Tibial artery (tissue), 4 donors: ENCODE measurements at regions not wholly inside any gene's neighbourhood (a gene's known extent, or its start where the extent isn't known, plus 50 kb on each side); places are given as distances from the start of the nearest gene placed in this dataset.

Experiments used
- DNase-seq, 2 donors: peaks; one replicate each; pipeline ENCODE4 v3.0.0-alpha.2; 2019
- H3K27ac ChIP-seq, 2 donors: fragments of 200-600 bp; sonication (generic) in 1 of 2; 1 replicate in 1 of 2; 2 replicates in 1 of 2; pipeline ENCODE4 v1.5.1; 2018 to 2019; ENCODE audit warnings: mild to moderate bottlenecking in 1 of 2
- H3K27me3 ChIP-seq, 2 donors: fragments of 200-600 bp; sonication (generic) in 1 of 2; one replicate each; pipeline versions ENCODE4 v1.5.1 to v1.6.0; 2016 to 2019
- H3K36me3 ChIP-seq, 3 donors: fragments of 200-600 bp; sonication (generic) in 2 of 3; one replicate each; pipeline ENCODE4 v1.5.1; 2016 to 2019; ENCODE audit warnings: mild to moderate bottlenecking in 2 of 3
- H3K4me1 ChIP-seq, 4 donors: fragments of 200-600 bp; sonication (generic) in 2 of 4; 1 replicate in 3 of 4; 2 replicates in 1 of 4; pipeline ENCODE4 v1.5.1; 2016 to 2019
- H3K4me3 ChIP-seq, 2 donors: fragments of 200-600 bp; sonication (generic) in 1 of 2; 1 replicate in 1 of 2; 2 replicates in 1 of 2; pipeline ENCODE4 v1.5.1; 2018 to 2019; ENCODE audit warnings: mild to moderate bottlenecking in 2 of 2
- H3K9me3 ChIP-seq, 3 donors: fragments of 200-600 bp; sonication (generic) in 1 of 3; one replicate each; pipeline ENCODE4 v1.5.1; 2016 to 2019
- CTCF ChIP-seq, 2 experiments: fragments of 200-600 bp in 1 of 2; fragments of 450-650 bp in 1 of 2; IDR thresholded peaks; one replicate each; pipeline ENCODE4 v1.5.1; 2017 to 2019; ENCODE audit warnings: antibody characterized with exemption in 2 of 2, mild to moderate bottlenecking in 1 of 2, moderate library complexity in 1 of 2
- intact Hi-C: fragments of 100-400 bp; cut with DNase I; formaldehyde crosslinking; loops from one replicate; pipeline ENCODE4 v1.15.0; 2023; ENCODE audit warnings: low total_unique reads

GRCh38 chr6:134378426-134378825 is 60.5 kb upstream of the SGK1 start:
- H3K4me1 ChIP-seq: peaks cover 0 to 19% (median 14%) of the 10 kb centered on the region in 4 donors
- no peak overlapping the region for H3K4me3 ChIP-seq
- intact Hi-C loops: loop anchor here (10.0 kb wide), 1 partner anchor 204 kb away; no protein-coding TSS in a partner anchor

GRCh38 chr6:134376785-134377184 is 58.9 kb upstream of the SGK1 start:
- DNase-seq: no peak
- no peak for TF ChIP-seq CTCF (IDR thresholded peaks at IDR 0.05)
- Histone ChIP-seq H3K9me3 (no peaks in the 10 kb centered on the region), H3K27me3 (no peaks in the 10 kb centered on the region), H3K4me3 (no peak overlapping the region), H3K36me3 (no peaks in the 10 kb centered on the region), H3K4me1 (peaks cover 0 to 33% (median 24%) of the 10 kb centered on the region in 4 donors), H3K27ac (no peak overlapping the region)
- intact Hi-C loops: loop anchor here (10.0 kb wide), 1 partner anchor 202 kb away; no protein-coding TSS in a partner anchor

More at GRCh38 chr6:134378426-134378825, 60.5 kb upstream of the SGK1 start:
- H3K36me3 ChIP-seq: no peaks in the 10 kb centered on the region
- TF ChIP-seq CTCF (IDR thresholded peaks at IDR 0.05): no peak
- DNase-seq: no peak
- no peaks in the 10 kb centered on the region for H3K9me3 ChIP-seq
- no peak overlapping the region for H3K27ac ChIP-seq
- no peaks in the 10 kb centered on the region for H3K27me3 ChIP-seq

- intact Hi-C loops: loop anchor here (10.0 kb wide), 1 partner anchor 200 kb away; no protein-coding TSS in a partner anchor
- Histone ChIP-seq H3K27ac (peak overlapping the region; percentile 65 to 73), H3K27me3 (no peaks in the 10 kb centered on the region), H3K36me3 (no peaks in the 10 kb centered on the region), H3K4me1 (peaks cover 0 to 33% (median 24%) of the 10 kb centered on the region in 4 donors), H3K9me3 (no peaks in the 10 kb centered on the region), H3K4me3 (no peak overlapping the region)
- DNase-seq: no peak
- TF ChIP-seq CTCF (IDR thresholded peaks at IDR 0.05): no peak
Measured at GRCh38 chr6:134375220-134375580, 57.3 kb upstream of the SGK1 start.

- DNase-seq: peak; percentile 39 to 83
- H3K4me1 ChIP-seq: peaks cover 0 to 33% (median 24%) of the 10 kb centered on the region in 4 donors
- H3K9me3 ChIP-seq: no peaks in the 10 kb centered on the region
- peak overlapping the region; percentile 65 to 73 for H3K27ac ChIP-seq
- no peaks in the 10 kb centered on the region for H3K36me3 ChIP-seq
- intact Hi-C loops: loop anchor here (10.0 kb wide), 1 partner anchor 200 kb away; no protein-coding TSS in a partner anchor
- TF ChIP-seq CTCF (IDR thresholded peaks at IDR 0.05): no peak
- no peak overlapping the region for H3K4me3 ChIP-seq
- H3K27me3 ChIP-seq: no peaks in the 10 kb centered on the region
Measured at GRCh38 chr6:134374491-134375219, 56.7 kb upstream of the SGK1 start.

GRCh38 chr6:134373993-134374392 is 56.1 kb upstream of the SGK1 start:
- no peaks in the 10 kb centered on the region for H3K36me3 ChIP-seq
- no peaks in the 10 kb centered on the region for H3K9me3 ChIP-seq
- H3K27me3 ChIP-seq: no peaks in the 10 kb centered on the region
- H3K4me1 ChIP-seq: peaks cover 0 to 33% (median 24%) of the 10 kb centered on the region in 4 donors
- intact Hi-C loops: loop anchor here (10.0 kb wide), 1 partner anchor 199 kb away; no protein-coding TSS in a partner anchor
- no peak overlapping the region for H3K4me3 ChIP-seq
- no peak for TF ChIP-seq CTCF (IDR thresholded peaks at IDR 0.05)
- DNase-seq: no peak
- H3K27ac ChIP-seq: peak overlapping the region; percentile 65 to 73
